ACHN (cell line): ENCODE measurements at regions not wholly inside any gene's neighbourhood (a gene's known extent, or its start where the extent isn't known, plus 50 kb on each side); places are given as distances from the start of the nearest gene placed in this dataset.

Experiments used
- DNase-seq: peaks from one replicate; pipeline ENCODE4 v3.0.0-alpha.2; 2015
- in situ Hi-C: cut with HindIII; loops from 2 replicates; pipeline ENCODE4 v1.10.0; 2017; ENCODE audit warnings: low sequenced_read_pairs, low pct_ligation_motif_present, low pct_unique_long_range_greater_than_20kb

DNA sequence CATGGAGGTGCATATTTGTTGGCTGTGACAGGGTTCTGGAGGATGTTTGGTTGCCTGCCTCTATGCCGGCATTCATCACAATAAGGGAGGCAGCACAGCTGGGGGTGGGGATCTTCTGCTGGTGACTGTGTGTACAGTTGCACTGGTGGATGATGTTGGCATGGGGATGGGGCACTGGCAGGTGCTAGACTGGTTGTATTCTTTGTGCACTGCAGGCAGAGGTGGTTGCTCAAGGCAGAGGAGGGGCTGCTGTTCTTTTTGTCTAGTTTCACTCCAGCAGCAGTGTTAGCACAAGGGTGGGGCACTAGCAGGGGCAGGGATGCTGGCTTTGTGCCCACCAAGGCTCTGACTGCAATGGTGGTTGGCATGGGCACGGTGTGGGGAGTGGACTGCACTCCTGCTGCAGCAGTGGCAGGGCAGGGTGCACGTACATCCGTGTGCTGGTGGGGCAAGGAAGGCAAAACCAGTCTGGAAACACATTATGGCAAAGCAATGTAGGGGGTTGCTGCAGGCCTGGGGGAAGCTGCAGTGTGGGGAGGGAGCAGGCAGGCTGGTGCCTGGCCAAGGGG is 69.3 kb downstream of the ISOC1 start:
- DNase-seq: no peak

GRCh38 chr5:129170050-129170449 is 75.5 kb downstream of the ISOC1 start:
- in situ Hi-C loops: no loop called here
- no peak for DNase-seq

More for the DNA sequence above, 69.3 kb downstream of the ISOC1 start:
- in situ Hi-C loops: no loop called here

- in situ Hi-C loops: no loop called here
- DNase-seq: no peak
Measured at GRCh38 chr5:129171194-129171944, 76.8 kb downstream of the ISOC1 start.

DNA sequence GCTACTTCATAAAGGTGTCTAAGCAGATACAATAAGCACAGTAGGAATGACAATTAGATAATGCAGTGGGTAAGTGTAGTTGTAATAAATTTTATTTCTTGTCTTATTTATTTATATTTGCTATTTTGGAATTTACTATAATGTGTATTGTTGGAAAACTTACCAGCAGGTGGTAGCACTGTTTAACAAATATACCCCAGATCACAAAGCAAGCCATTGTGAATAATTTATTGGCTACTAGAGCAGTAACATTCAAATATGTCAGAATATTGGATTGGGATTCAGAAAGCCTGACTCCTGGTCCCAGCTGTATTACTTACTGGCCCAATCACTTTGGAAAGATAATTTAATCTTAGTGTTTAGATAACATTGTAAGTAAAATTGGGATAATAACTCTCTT is 78.0 kb downstream of the ISOC1 start:
- peak; percentile 1 for DNase-seq
- in situ Hi-C loops: no loop called here

DNA sequence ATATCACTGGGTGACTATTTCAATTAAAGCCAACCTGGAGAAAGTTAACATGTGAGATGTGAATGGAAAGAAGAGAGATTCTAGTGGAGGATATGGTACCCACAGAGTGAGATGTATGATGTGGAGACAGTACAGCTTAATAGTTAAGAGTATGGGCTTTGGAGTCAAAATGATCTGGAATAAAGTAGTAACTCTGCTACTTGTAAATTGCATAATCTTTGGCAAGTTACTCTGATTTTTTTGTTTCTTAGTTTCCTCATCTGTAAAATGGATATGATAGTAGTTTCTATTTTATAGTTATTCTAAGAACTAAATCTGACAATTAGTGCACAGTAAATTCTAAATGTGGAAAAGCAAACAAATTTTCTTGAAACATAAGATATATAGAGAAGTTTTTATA is 79.2 kb downstream of the ISOC1 start:
- in situ Hi-C loops: no loop called here
- no peak for DNase-seq

GRCh38 chr5:129174480-129174879 is 79.9 kb downstream of the ISOC1 start:
- no peak for DNase-seq
- in situ Hi-C loops: no loop called here

GRCh38 chr5:129177451-129177850 is 82.9 kb downstream of the ISOC1 start:
- no peak for DNase-seq
- in situ Hi-C loops: no loop called here

- in situ Hi-C loops: no loop called here
- DNase-seq: no peak
Measured at GRCh38 chr5:129199308-129199707, 104.8 kb downstream of the ISOC1 start.

- in situ Hi-C loops: no loop called here
- no peak for DNase-seq
Measured at GRCh38 chr5:129204525-129204924, 110.0 kb downstream of the ISOC1 start.

DNA sequence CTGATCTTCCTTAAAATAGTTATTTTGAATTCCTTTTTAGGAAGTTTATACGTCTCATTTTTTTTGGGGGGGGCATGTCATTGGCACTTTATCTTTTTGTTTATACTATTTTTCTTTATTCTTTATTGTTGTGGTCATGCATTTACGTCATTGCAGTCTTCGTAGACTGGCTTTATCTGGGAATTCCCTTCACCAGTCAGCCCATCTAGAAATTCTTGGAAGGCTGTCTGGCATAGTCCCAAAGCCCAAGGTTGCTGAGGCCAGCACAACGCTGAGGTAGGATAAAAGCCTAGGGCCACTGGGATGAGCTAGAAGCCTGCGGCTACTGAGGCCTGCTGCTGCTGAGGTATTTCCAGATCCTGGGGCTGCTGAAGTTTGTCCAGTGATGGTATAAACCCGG is 121.5 kb downstream of the ISOC1 start:
- DNase-seq: no peak
- in situ Hi-C loops: no loop called here

GRCh38 chr5:129217179-129217578 is 122.6 kb downstream of the ISOC1 start:
- DNase-seq: no peak
- in situ Hi-C loops: no loop called here

- no peak for DNase-seq
- in situ Hi-C loops: no loop called here
Measured at GRCh38 chr5:129223178-129223577, 128.6 kb downstream of the ISOC1 start.

GRCh38 chr5:129228577-129228976 is 134.0 kb downstream of the ISOC1 start:
- in situ Hi-C loops: no loop called here
- DNase-seq: no peak

DNA sequence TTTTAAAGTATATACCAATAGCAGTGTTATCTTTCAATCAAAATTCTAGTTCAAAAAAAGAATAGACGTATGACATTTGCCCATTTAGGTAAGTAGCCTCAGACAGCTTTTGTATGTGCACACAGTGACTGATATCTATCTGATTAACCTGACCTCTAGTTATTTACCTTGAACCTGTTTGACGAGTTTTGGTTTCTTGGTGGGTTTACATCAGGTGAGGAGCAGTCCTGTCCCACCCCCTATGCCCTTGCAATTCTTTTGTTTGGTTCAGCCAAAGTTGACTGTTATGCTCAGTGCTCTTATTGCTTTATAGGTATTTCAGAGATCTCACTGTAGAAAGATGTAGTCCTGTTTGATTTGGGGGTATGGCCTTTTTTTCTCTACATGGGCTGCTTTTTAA is 147.2 kb downstream of the ISOC1 start:
- no peak for DNase-seq
- in situ Hi-C loops: no loop called here

DNA sequence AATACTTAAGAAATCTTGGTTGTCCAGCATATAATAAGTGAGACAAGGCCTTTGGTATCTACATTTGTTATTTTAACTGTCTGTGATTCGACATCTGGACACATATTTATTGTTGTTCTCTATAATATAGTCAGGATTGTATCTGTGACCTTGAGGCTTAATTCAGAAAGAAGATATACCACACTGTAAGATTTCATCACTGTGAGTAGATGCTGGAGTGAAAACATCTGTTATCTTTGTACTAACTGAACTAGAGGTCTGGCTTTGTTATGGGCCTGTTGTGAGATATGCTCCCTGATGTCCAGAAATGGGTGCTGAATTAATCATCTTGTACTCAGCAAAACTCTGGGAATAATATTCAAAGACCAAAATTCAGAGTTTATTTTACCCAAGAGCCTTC is 148.5 kb downstream of the ISOC1 start:
- in situ Hi-C loops: no loop called here

GRCh38 chr5:129244478-129244877 is 149.9 kb downstream of the ISOC1 start:
- in situ Hi-C loops: no loop called here

More for the DNA sequence above, 148.5 kb downstream of the ISOC1 start:
- DNase-seq: no peak

GRCh38 chr5:129245489-129245888 is 150.9 kb downstream of the ISOC1 start:
- in situ Hi-C loops: no loop called here
- no peak for DNase-seq

More at GRCh38 chr5:129244478-129244877, 149.9 kb downstream of the ISOC1 start:
- DNase-seq: no peak

DNA sequence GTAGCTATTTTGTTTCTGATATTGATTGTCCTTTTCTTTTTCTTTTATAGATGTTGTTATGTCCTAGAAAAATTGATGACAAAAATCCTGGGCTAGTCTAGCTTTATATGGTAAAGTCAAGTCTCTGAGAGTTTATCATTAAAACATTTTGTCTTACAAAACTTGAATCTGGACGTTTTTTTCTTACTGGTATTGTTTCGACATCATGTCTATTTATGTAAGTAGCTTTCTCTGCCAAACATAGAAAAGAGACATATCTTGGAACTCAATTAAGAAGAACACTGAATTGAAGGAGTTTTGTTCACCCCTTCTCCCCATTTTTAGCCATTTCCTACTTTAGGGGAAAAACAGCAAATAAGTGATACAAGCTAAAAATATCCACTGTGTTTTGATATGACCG is 151.5 kb downstream of the ISOC1 start:
- in situ Hi-C loops: no loop called here
- no peak for DNase-seq

DNA sequence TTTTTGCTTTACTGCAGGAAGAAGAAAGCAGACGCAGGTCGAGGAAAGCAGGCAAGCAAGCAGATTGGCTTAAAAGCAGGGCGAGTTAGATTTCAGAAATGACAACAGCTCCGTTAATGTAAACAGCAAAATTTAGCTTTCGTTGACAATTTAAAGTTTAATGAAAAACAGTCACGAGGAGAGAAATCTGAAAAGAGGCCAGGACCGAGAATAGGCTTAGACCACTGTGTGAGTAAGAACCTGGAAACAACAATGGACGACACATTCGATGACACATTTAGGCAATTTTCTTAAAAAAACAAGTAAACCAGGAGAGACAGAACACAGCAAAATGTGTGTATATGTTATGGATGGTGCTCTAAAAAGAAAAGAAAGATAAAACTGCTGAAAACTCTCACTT is 155.3 kb downstream of the ISOC1 start:
- in situ Hi-C loops: no loop called here
- no peak for DNase-seq

DNA sequence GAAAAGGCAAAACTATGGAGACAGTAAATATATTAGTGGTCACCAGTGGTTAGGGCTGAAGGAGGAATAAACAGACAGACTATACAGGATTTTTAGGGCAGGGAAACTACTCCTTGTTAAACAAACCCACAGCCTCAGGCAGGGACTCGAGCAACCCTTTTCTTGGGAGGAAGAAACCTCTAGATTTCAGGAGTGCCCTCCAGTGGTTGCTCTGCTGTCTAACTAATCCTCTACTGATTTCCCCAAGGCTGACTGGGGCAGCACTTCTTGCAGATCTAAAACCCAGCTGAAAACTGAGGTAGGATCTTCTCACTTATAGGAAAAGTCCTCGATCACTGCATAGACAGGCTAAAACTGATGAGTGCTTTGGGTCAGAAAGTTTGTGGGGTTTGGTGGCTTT is 176.8 kb downstream of the ISOC1 start:
- in situ Hi-C loops: no loop called here
- peak; percentile 28 for DNase-seq
